Neural cell (in vitro differentiated cells): ENCODE measurements at regions not wholly inside any gene's neighbourhood (a gene's known extent, or its start where the extent isn't known, plus 50 kb on each side); places are given as distances from the start of the nearest gene placed in this dataset.

Experiments used
- H2AFZ ChIP-seq: fragments of 200-600, 300-800 bp; sonication (generic), shearing (Covaris generic); 2 replicates; pipeline ENCODE4 v1.6.0; 2014; ENCODE audit warnings: low read depth, mild to moderate bottlenecking, antibody characterized with exemption, low read length, moderate library complexity
- H3F3A ChIP-seq: fragments of 200-600 bp; shearing (Covaris generic); 2 replicates; pipeline ENCODE4 v1.6.1; 2016; ENCODE audit warnings: mild to moderate bottlenecking, moderate library complexity, mixed read lengths, antibody characterized with exemption, low read length; ENCODE audit not compliant: insufficient read depth, poor library complexity, severe bottlenecking
- H3K27ac ChIP-seq: fragments of 200-600, 300-800 bp; sonication (generic), shearing (Covaris generic); 2 replicates; pipeline ENCODE4 v1.5.1; 2014; ENCODE audit warnings: mild to moderate bottlenecking, low read length, moderate library complexity
- H3K27me3 ChIP-seq: fragments of 300-800, 200-600 bp; sonication (generic), shearing (Covaris generic); 2 replicates; pipeline ENCODE4 v1.6.0; 2014; ENCODE audit warnings: mild to moderate bottlenecking, low read depth, low read length, moderate library complexity; ENCODE audit not compliant: insufficient read depth
- H3K36me3 ChIP-seq: fragments of 300-800, 200-600 bp; sonication (generic), shearing (Covaris generic); 2 replicates; pipeline ENCODE4 v1.5.1; 2014; ENCODE audit warnings: mild to moderate bottlenecking, antibody characterized with exemption, low read length, moderate library complexity; ENCODE audit not compliant: insufficient read depth
- H3K4me2 ChIP-seq: fragments of 300-800, 200-600 bp; sonication (generic), shearing (Covaris generic); 2 replicates; pipeline ENCODE4 v1.6.0; 2014; ENCODE audit warnings: mild to moderate bottlenecking, low read length
- H3K4me3 ChIP-seq: fragments of 300-800, 200-600 bp; sonication (generic), shearing (Covaris generic); 2 replicates; pipeline ENCODE4 v1.5.1; 2014; ENCODE audit warnings: mild to moderate bottlenecking, low read length, moderate library complexity
- H3K79me2 ChIP-seq: fragments of 200-600 bp; shearing (Covaris generic); replicated peaks from 2 replicates; pipeline ENCODE4 v1.6.0; 2014; ENCODE audit warnings: mild to moderate bottlenecking, low read length, moderate library complexity; ENCODE audit not compliant: insufficient read depth
- H3K9ac ChIP-seq: fragments of 300-800, 200-600 bp; sonication (generic), shearing (Covaris generic); 2 replicates; pipeline ENCODE4 v1.6.1; 2016; ENCODE audit warnings: mild to moderate bottlenecking, low read length, mixed read lengths
- H3K9me2 ChIP-seq: fragments of 200-600 bp; shearing (Covaris generic); 2 replicates; pipeline ENCODE4 v1.6.1; 2016; ENCODE audit warnings: mild to moderate bottlenecking, low read length, mixed read lengths; ENCODE audit not compliant: insufficient read depth
- H3K9me3 ChIP-seq: fragments of 200-600, 300-800 bp; sonication (generic), shearing (Covaris generic); 2 replicates; pipeline ENCODE4 v1.6.1; 2016; ENCODE audit warnings: mild to moderate bottlenecking, mixed run types, low read length, moderate library complexity, mixed read lengths
- H4K20me1 ChIP-seq: fragments of 200-600 bp; shearing (Covaris generic); 2 replicates; pipeline ENCODE4 v1.6.1; 2016; ENCODE audit warnings: mild to moderate bottlenecking, mixed run types; ENCODE audit not compliant: insufficient read depth
- CTCF ChIP-seq: fragments of 450-650 bp; IDR thresholded peaks from 2 replicates; pipeline ENCODE4 v1.5.1; 2014; ENCODE audit warnings: antibody characterized with exemption, mild to moderate bottlenecking, moderate library complexity; ENCODE audit not compliant: poor library complexity, severe bottlenecking
- EP300 ChIP-seq: fragments of 450-650 bp; conservative IDR thresholded peaks from 2 replicates; pipeline ENCODE4 v1.6.1; 2014; ENCODE audit warnings: antibody characterized with exemption, mild to moderate bottlenecking, moderate library complexity; ENCODE audit not compliant: poor library complexity, severe bottlenecking
- EZH2 ChIP-seq: fragments of 200-600, 300-800 bp; shearing (Covaris generic), sonication (generic); IDR thresholded peaks from 2 replicates; pipeline ENCODE4 v1.6.1; 2014; ENCODE audit warnings: antibody characterized with exemption, low read length, borderline replicate concordance, mild to moderate bottlenecking; ENCODE audit not compliant: insufficient read depth, poor library complexity, severe bottlenecking
- MXI1 ChIP-seq: fragments of 450-650 bp; conservative IDR thresholded peaks from 2 replicates; pipeline ENCODE4 v1.6.1; 2014; ENCODE audit warnings: antibody characterized with exemption, mild to moderate bottlenecking; ENCODE audit not compliant: poor library complexity, severe bottlenecking
- POLR2AphosphoS5 ChIP-seq: IDR thresholded peaks from 2 replicates; pipeline ENCODE4 v1.6.1; 2012
- RAD21 ChIP-seq: fragments of 450-650 bp; conservative IDR thresholded peaks from 2 replicates; pipeline ENCODE4 v1.6.1; 2014; ENCODE audit warnings: antibody characterized with exemption, mild to moderate bottlenecking, moderate library complexity
- REST ChIP-seq: IDR thresholded peaks from 2 replicates; pipeline ENCODE4 v1.6.1; 2012; ENCODE audit warnings: borderline replicate concordance
- SMC3 ChIP-seq: fragments of 450-650 bp; conservative IDR thresholded peaks from 2 replicates; pipeline ENCODE4 v1.6.1; 2014; ENCODE audit warnings: antibody characterized with exemption, mild to moderate bottlenecking, moderate library complexity; ENCODE audit not compliant: poor library complexity
- TAF1 ChIP-seq: IDR thresholded peaks from 2 replicates; pipeline ENCODE4 v1.6.1; 2012; ENCODE audit warnings: low read depth

GRCh38 chr13:40120781-40121180 is 465.3 kb downstream of the COG6 start:
- Histone ChIP-seq H3K4me3 (no peak overlapping the region), H3K4me2 (no peak overlapping the region)

GRCh38 chr13:40121722-40122121 is 466.3 kb downstream of the COG6 start:
- no peaks in the 10 kb centered on the region for H3K9me2 ChIP-seq
- H3K4me2 ChIP-seq, result no peak overlapping the region
- H3K9me3 ChIP-seq, result no peaks in the 10 kb centered on the region
- H3K36me3 ChIP-seq, result no peaks in the 10 kb centered on the region
- H3K9ac ChIP-seq, result no peak overlapping the region
- H4K20me1 ChIP-seq, result no peaks in the 10 kb centered on the region
- no peak overlapping the region for H3K4me3 ChIP-seq
- no peaks in the 10 kb centered on the region for H3K79me2 ChIP-seq
- no peak overlapping the region for H2AFZ ChIP-seq
- peaks cover 9% of the 10 kb centered on the region for H3F3A ChIP-seq
- no peak overlapping the region for H3K27ac ChIP-seq
- no peaks in the 10 kb centered on the region for H3K27me3 ChIP-seq
- no peak for TF ChIP-seq MXI1
- TF ChIP-seq REST, result no peak
- no peak for TF ChIP-seq EZH2
- no peak for TF ChIP-seq SMC3
- no peak for TF ChIP-seq POLR2AphosphoS5
- TF ChIP-seq RAD21, result no peak
- TF ChIP-seq EP300, result no peak
- no peak for TF ChIP-seq TAF1

More at GRCh38 chr13:40120781-40121180, 465.3 kb downstream of the COG6 start:
- Histone ChIP-seq H3F3A (peaks cover 9% of the 10 kb centered on the region), H3K9me2 (no peaks in the 10 kb centered on the region), H3K9ac (no peak overlapping the region), H2AFZ (no peak overlapping the region), H3K36me3 (no peaks in the 10 kb centered on the region), H3K27me3 (no peaks in the 10 kb centered on the region), H3K9me3 (no peaks in the 10 kb centered on the region), H3K27ac (no peak overlapping the region), H3K79me2 (no peaks in the 10 kb centered on the region), H4K20me1 (no peaks in the 10 kb centered on the region)
- TF ChIP-seq POLR2AphosphoS5, result no peak
- TF ChIP-seq SMC3, result no peak
- TF ChIP-seq CTCF, result no peak
- TF ChIP-seq EP300, result no peak
- no peak for TF ChIP-seq REST
- TF ChIP-seq MXI1, result no peak
- no peak for TF ChIP-seq TAF1
- TF ChIP-seq EZH2, result no peak
- TF ChIP-seq RAD21, result no peak
